Mammary epithelial cell (primary cell): ENCODE measurements at regions not wholly inside any gene's neighbourhood (a gene's known extent, or its start where the extent isn't known, plus 50 kb on each side); places are given as distances from the start of the nearest gene placed in this dataset.

Source experiments
- CTCF ChIP-seq, 2 donors: IDR thresholded peaks in 1 of 2; conservative IDR thresholded peaks in 1 of 2; 2 replicates each; pipeline ENCODE4 v1.5.1; 2011 to 2012; ENCODE audit warnings: inconsistent platforms in 2 of 2, low read length in 2 of 2, mild to moderate bottlenecking in 2 of 2, control low read depth in 1 of 2, low read depth in 1 of 2; ENCODE audit not compliant: insufficient read depth in 1 of 2; ENCODE audit errors: extremely low read depth in 1 of 2
- EZH2 ChIP-seq: IDR thresholded peaks from 2 replicates; pipeline ENCODE4 v1.6.1; 2012; ENCODE audit warnings: low read length, inconsistent platforms, borderline replicate concordance

- TF ChIP-seq CTCF (conservative IDR thresholded peaks at IDR 0.05 in 1 of 2, IDR thresholded peaks at IDR 0.05 in 1 of 2; ENCODE audit: extremely low read depth in 1 of 2, insufficient read depth in 1 of 2, low read depth in 1 of 2, low read length in 2 of 2) (no peak), EZH2 (no peak)
These were observed 349.7 kb downstream of the RWDD3 start for GRCh38 chr1:95583661-95584210.
